GM12878 (cell line): ENCODE measurements at regions not wholly inside any gene's neighbourhood (a gene's known extent, or its start where the extent isn't known, plus 50 kb on each side); places are given as distances from the start of the nearest gene placed in this dataset.

Source experiments
- ATAC-seq: fragments of 200-7000 bp; cut with Tn5 transposase; 3 replicates; pipeline ENCODE4 v1.9.1; 2020; ENCODE audit warnings: mild to moderate bottlenecking, moderate library complexity
- BruUV-seq: library from RNA; stranded (reverse); fragments of 400-500 nt; replicated peaks from 2 replicates; lab custom pipeline; 2021; lab: Mats Ljungman, UMichigan
- CTCF ChIA-PET: fragments of 300-600 bp; sonication (Branson Sonifier 250); formaldehyde crosslinking; extraction: SDS; loops from one replicate; lab custom pipeline; 2021; ENCODE audit warnings: inconsistent platforms; lab: Yijun Ruan, JAX
- POLR2A ChIA-PET: fragments of 350-600 bp; formaldehyde crosslinking; extraction: SDS; loops from one replicate; lab custom pipeline; 2021; ENCODE audit warnings: inconsistent platforms; lab: Charles Lee
- RAD21 ChIA-PET: fragments of 300-600 bp; sonication (Branson Sonifier 250); formaldehyde crosslinking; loops from one replicate; lab custom pipeline; 2023; ENCODE audit warnings: antibody characterized with exemption; ENCODE audit not compliant: unreplicated experiment; lab: Charles Lee
- SMC1A ChIA-PET: fragments of 300-600 bp; sonication (Branson Sonifier 250); formaldehyde crosslinking; loops from one replicate; lab custom pipeline; 2023; ENCODE audit not compliant: unreplicated experiment, uncharacterized antibody; lab: Charles Lee
- DNase-seq: peaks from one replicate; pipeline ENCODE4 v3.0.0-alpha.2; 2011; ENCODE audit warnings: low read depth, low spot score
- FAIRE-seq: peaks from 3 replicates; lab custom pipeline; 2011; peaks lifted over from hg19 to GRCh38; lab: Jason Lieb, UNC
- H2AFZ ChIP-seq: 2 replicates; pipeline ENCODE4 v1.6.0; 2011; ENCODE audit warnings: low read depth, low read length, control low read depth; ENCODE audit not compliant: control insufficient read depth
- H3K27ac ChIP-seq: 2 replicates; pipeline ENCODE4 v1.5.1; 2011; ENCODE audit warnings: control low read depth; ENCODE audit not compliant: control insufficient read depth, insufficient read depth
- H3K27me3 ChIP-seq, 2 experiments: replicated peaks in 1 of 2; 2 replicates each; pipeline versions ENCODE4 v1.6.0 to v1.6.1; 2011; ENCODE audit warnings: low read length in 1 of 2; ENCODE audit not compliant: control insufficient read depth in 2 of 2, insufficient read depth in 2 of 2
- H3K36me3 ChIP-seq, 2 experiments: 2 replicates each; pipeline ENCODE4 v1.5.1; 2011; ENCODE audit warnings: low read length in 1 of 2; ENCODE audit not compliant: control insufficient read depth in 2 of 2, insufficient read depth in 2 of 2
- H3K4me1 ChIP-seq: 2 replicates; pipeline ENCODE4 v1.6.1; 2011; ENCODE audit warnings: mild to moderate bottlenecking, low read length, moderate library complexity, mixed read lengths; ENCODE audit not compliant: control insufficient read depth, insufficient read depth
- H3K4me2 ChIP-seq: 2 replicates; pipeline ENCODE4 v1.6.0; 2011; ENCODE audit warnings: control low read depth; ENCODE audit not compliant: control insufficient read depth, insufficient read depth
- H3K4me3 ChIP-seq: fragments of 200-600 bp; sonication (generic); 2 replicates; pipeline ENCODE4 v1.5.1; 2016
- H3K79me2 ChIP-seq: 2 replicates; pipeline ENCODE4 v1.6.0; 2011; ENCODE audit warnings: low read length; ENCODE audit not compliant: control insufficient read depth, insufficient read depth
- H3K9ac ChIP-seq: 2 replicates; pipeline ENCODE4 v1.8.0; 2011; ENCODE audit warnings: low read length, control low read depth, mixed read lengths; ENCODE audit not compliant: control insufficient read depth, insufficient read depth
- H3K9me3 ChIP-seq: replicated peaks from 3 replicates; pipeline ENCODE4 v1.5.1; 2011; ENCODE audit warnings: mild to moderate bottlenecking, low read length; ENCODE audit not compliant: control insufficient read depth, insufficient read depth
- H4K20me1 ChIP-seq: 2 replicates; pipeline ENCODE4 v1.6.0; 2011; ENCODE audit not compliant: control insufficient read depth, insufficient read depth
- ATF3 ChIP-seq: IDR thresholded peaks from 2 replicates; pipeline ENCODE4 v1.6.1; 2011; ENCODE audit warnings: low read depth, mild to moderate bottlenecking, low read length, moderate library complexity, borderline replicate concordance; ENCODE audit errors: extremely low read depth
- BHLHE40 ChIP-seq, 2 experiments: fragments of 450-650 bp in 1 of 2; IDR thresholded peaks; 2 replicates each; pipeline ENCODE4 v1.6.1; 2011 to 2017; ENCODE audit warnings: low read depth in 2 of 2, borderline replicate concordance in 1 of 2, improper control_type of control experiment in 1 of 2, low read length in 1 of 2, mild to moderate bottlenecking in 1 of 2
- BMI1 ChIP-seq: fragments of 450-650 bp; IDR thresholded peaks from 2 replicates; pipeline ENCODE4 v1.6.1; 2016; ENCODE audit warnings: mild to moderate bottlenecking, moderate library complexity, borderline replicate concordance
- HDAC2 ChIP-seq: fragments of 200-600 bp; sonication (generic); IDR thresholded peaks from 2 replicates; pipeline ENCODE4 v1.6.1; 2017
- IRF4 ChIP-seq: IDR thresholded peaks from 2 replicates; pipeline ENCODE4 v1.6.1; 2011; ENCODE audit warnings: low read depth, low read length
- NKRF ChIP-seq: fragments of 450-650 bp; conservative IDR thresholded peaks from 2 replicates; pipeline ENCODE4 v1.6.1; 2017; ENCODE audit warnings: mild to moderate bottlenecking, moderate library complexity
- NR2F1 ChIP-seq: fragments of 450-650 bp; conservative IDR thresholded peaks from 2 replicates; pipeline ENCODE4 v1.6.1; 2017; ENCODE audit warnings: mild to moderate bottlenecking
- PAX5 ChIP-seq: IDR thresholded peaks from 2 replicates; pipeline ENCODE4 v1.6.1; 2011; ENCODE audit warnings: low read depth, low read length, borderline replicate concordance
- PML ChIP-seq: IDR thresholded peaks from 2 replicates; pipeline ENCODE4 v1.6.1; 2012; ENCODE audit warnings: low read length, inconsistent platforms
- POLR2A ChIP-seq: IDR thresholded peaks from 2 replicates; pipeline ENCODE4 v1.6.1; 2011; ENCODE audit warnings: low read depth, mild to moderate bottlenecking, low read length
- ZZZ3 ChIP-seq: IDR thresholded peaks from 2 replicates; pipeline ENCODE4 v1.6.1; 2011; ENCODE audit warnings: low read depth; ENCODE audit not compliant: control insufficient read depth, insufficient read length
- in situ Hi-C: fragments of 300-500 bp; cut with MboI; formaldehyde crosslinking; loops from 9 replicates; pipeline ENCODE4 v1.14.3; 2018; ENCODE audit warnings: mixed read lengths
- intact Hi-C: fragments of 100-400 bp; cut with micrococcal nuclease; formaldehyde crosslinking; loops from one replicate; pipeline ENCODE4 v1.14.2; 2022; ENCODE audit not compliant: unreplicated experiment

GRCh38 chr18:77619525-77619924, 369.9 kb downstream of the GALR1 start:
- Histone ChIP-seq H3K36me3 (no peaks in the 10 kb centered on the region), H3K9me3 (no peaks in the 10 kb centered on the region), H3K27ac (no peak overlapping the region), H3K27me3 (no peaks in the 10 kb centered on the region), H2AFZ (no peak overlapping the region), H3K4me1 (no peaks in the 10 kb centered on the region), H3K4me2 (no peak overlapping the region), H3K79me2 (no peaks in the 10 kb centered on the region), H3K4me3 (no peak overlapping the region), H3K9ac (no peak overlapping the region), H4K20me1 (no peaks in the 10 kb centered on the region)
- ChIA-PET CTCF (no interaction called here), RAD21 (no interaction called here), SMC1A (no interaction called here), POLR2A (no interaction called here)
- in situ Hi-C loops = no loop called here
- ATAC-seq (no peak), FAIRE-seq (no peak), DNase-seq (no peak)
- intact Hi-C loops = no loop called here
- no peak for TF ChIP-seq ATF3
- TF ChIP-seq IRF4 = no peak
- no peak for TF ChIP-seq ZZZ3
- no peak for TF ChIP-seq BMI1
- no peak for TF ChIP-seq POLR2A
- TF ChIP-seq NKRF = no peak
- TF ChIP-seq PML = no peak
- no peak for TF ChIP-seq NR2F1
- no peak for TF ChIP-seq PAX5
- no peak for TF ChIP-seq HDAC2
- TF ChIP-seq BHLHE40 (IDR thresholded peaks at IDR 0.05; ENCODE audit: borderline replicate concordance in 1 of 2, low read depth in 2 of 2, low read length in 1 of 2) = no peak
- BruUV-seq = no TSS peak
